Caco-2 (cell line): ENCODE measurements at regions not wholly inside any gene's neighbourhood (a gene's known extent, or its start where the extent isn't known, plus 50 kb on each side); places are given as distances from the start of the nearest gene placed in this dataset.

Source experiments
- BruUV-seq: library from RNA; stranded (reverse); fragments of 400-500 nt; replicated peaks from 2 replicates; lab custom pipeline; 2021; lab: Mats Ljungman, UMichigan
- CTCF ChIA-PET: fragments of 300-600 bp; sonication (Branson Sonifier 250); formaldehyde crosslinking; loops from one replicate; lab custom pipeline; 2022; ENCODE audit warnings: antibody characterized with exemption; lab: Charles Lee
- POLR2A ChIA-PET: fragments of 300-600 bp; sonication (Branson Sonifier 250); formaldehyde crosslinking; loops from one replicate; lab custom pipeline; 2022; ENCODE audit warnings: antibody characterized with exemption; lab: Charles Lee
- DNase-seq, 2 experiments: peaks; one replicate each; pipeline versions ENCODE4 v3.0.0 to v3.0.0-alpha.2; 2020 to 2022
- H3K27me3 ChIP-seq: replicated peaks from 2 replicates; pipeline ENCODE4 v1.6.0; 2011; ENCODE audit warnings: low read length; ENCODE audit not compliant: control insufficient read depth, insufficient read depth
- H3K36me3 ChIP-seq: 2 replicates; pipeline ENCODE4 v1.5.1; 2011; ENCODE audit warnings: low read length; ENCODE audit not compliant: control insufficient read depth, insufficient read depth
- H3K4me1 ChIP-seq: fragments of 250-450 bp; sonication (Bioruptor Pico); 2 replicates; pipeline ENCODE4 v1.5.1; 2020; ENCODE audit warnings: mild to moderate bottlenecking
- H3K4me3 ChIP-seq: 2 replicates; pipeline ENCODE4 v1.5.1; 2011; ENCODE audit warnings: low read depth, mild to moderate bottlenecking, control low read depth, low read length
- H3K9me3 ChIP-seq: fragments of 250-450 bp; sonication (Bioruptor Pico); 2 replicates; pipeline ENCODE4 v1.5.1; 2020; ENCODE audit warnings: mild to moderate bottlenecking, moderate library complexity
- H3K27ac Mint-ChIP-seq: one replicate; pipeline ENCODE4 v1.8.0; 2022; ENCODE audit warnings: mixed read lengths; ENCODE audit not compliant: unreplicated experiment
- H3K27me3 Mint-ChIP-seq: one replicate; pipeline ENCODE4 v1.8.0; 2022; ENCODE audit warnings: mixed read lengths; ENCODE audit not compliant: insufficient read depth, unreplicated experiment
- H3K36me3 Mint-ChIP-seq: one replicate; pipeline ENCODE4 v1.8.0; 2022; ENCODE audit warnings: mild to moderate bottlenecking, mixed read lengths; ENCODE audit not compliant: insufficient read depth, unreplicated experiment
- H3K4me1 Mint-ChIP-seq: one replicate; pipeline ENCODE4 v1.8.0; 2022; ENCODE audit warnings: low read depth, mixed read lengths; ENCODE audit not compliant: unreplicated experiment
- H3K4me3 Mint-ChIP-seq: one replicate; pipeline ENCODE4 v1.8.0; 2022; ENCODE audit warnings: mild to moderate bottlenecking, moderate library complexity, mixed read lengths; ENCODE audit not compliant: unreplicated experiment
- H3K9me3 Mint-ChIP-seq: one replicate; pipeline ENCODE4 v1.8.0; 2022; ENCODE audit warnings: mixed read lengths; ENCODE audit not compliant: unreplicated experiment
- intact Hi-C: fragments of 100-400 bp; cut with micrococcal nuclease; formaldehyde crosslinking; loops from one replicate; pipeline ENCODE4 v1.10.0; 2022; ENCODE audit not compliant: unreplicated experiment
- TF ChIP-seq, protein P1 (sequence below), 2 experiments: fragments of 200-600 bp in 1 of 2; IDR thresholded peaks; 1 replicate in 1 of 2; 2 replicates in 1 of 2; pipeline versions ENCODE4 v1.5.1 to v1.8.0; 2011 to 2022; ENCODE audit warnings: antibody characterized with exemption in 1 of 2, control low read depth in 1 of 2, inconsistent platforms in 1 of 2, low read depth in 1 of 2, low read length in 1 of 2, mild to moderate bottlenecking in 1 of 2, moderate library complexity in 1 of 2; ENCODE audit not compliant: insufficient read depth in 1 of 2, severe bottlenecking in 1 of 2, unreplicated experiment in 1 of 2

DNA sequence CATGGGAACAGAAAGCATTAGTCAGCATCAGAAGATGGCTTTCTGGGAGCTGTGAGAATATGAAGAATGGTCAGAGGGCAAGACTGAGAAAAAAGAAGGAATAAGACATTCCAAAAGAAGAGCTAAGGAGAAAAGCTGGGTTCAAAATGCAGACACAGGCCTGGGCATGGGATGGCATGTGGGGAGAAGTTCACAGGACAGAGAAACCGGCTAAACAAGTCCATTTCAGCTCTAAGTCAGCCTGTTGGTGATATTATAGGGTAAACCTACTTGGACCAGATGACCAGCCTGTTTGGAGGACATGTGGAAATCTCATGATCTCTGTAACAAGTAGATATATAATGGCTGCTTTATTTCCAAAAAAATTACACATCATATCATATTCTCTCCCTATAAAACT lies 91.7 kb upstream of the MEIS1 start:
- Histone ChIP-seq H3K4me3 (no peak overlapping the region), H3K4me1 (no peaks in the 10 kb centered on the region), H3K9me3 (no peaks in the 10 kb centered on the region), H3K27me3 (no peaks in the 10 kb centered on the region; the same call in 1 of the 2 replicates), H3K36me3 (no peaks in the 10 kb centered on the region)
- ChIA-PET CTCF (no interaction called here), POLR2A (no interaction called here)
- H3K4me1 Mint-ChIP-seq: peaks cover 10% of the 10 kb centered on the region
- intact Hi-C loops: no loop called here
- peaks cover 7% of the 10 kb centered on the region for H3K27me3 Mint-ChIP-seq
- H3K27ac Mint-ChIP-seq: no peak overlapping the region
- H3K9me3 Mint-ChIP-seq: no peaks in the 10 kb centered on the region
- H3K4me3 Mint-ChIP-seq: no peak overlapping the region
- DNase-seq: no peak
- H3K36me3 Mint-ChIP-seq: no peaks in the 10 kb centered on the region
- TF ChIP-seq, protein P1, sequence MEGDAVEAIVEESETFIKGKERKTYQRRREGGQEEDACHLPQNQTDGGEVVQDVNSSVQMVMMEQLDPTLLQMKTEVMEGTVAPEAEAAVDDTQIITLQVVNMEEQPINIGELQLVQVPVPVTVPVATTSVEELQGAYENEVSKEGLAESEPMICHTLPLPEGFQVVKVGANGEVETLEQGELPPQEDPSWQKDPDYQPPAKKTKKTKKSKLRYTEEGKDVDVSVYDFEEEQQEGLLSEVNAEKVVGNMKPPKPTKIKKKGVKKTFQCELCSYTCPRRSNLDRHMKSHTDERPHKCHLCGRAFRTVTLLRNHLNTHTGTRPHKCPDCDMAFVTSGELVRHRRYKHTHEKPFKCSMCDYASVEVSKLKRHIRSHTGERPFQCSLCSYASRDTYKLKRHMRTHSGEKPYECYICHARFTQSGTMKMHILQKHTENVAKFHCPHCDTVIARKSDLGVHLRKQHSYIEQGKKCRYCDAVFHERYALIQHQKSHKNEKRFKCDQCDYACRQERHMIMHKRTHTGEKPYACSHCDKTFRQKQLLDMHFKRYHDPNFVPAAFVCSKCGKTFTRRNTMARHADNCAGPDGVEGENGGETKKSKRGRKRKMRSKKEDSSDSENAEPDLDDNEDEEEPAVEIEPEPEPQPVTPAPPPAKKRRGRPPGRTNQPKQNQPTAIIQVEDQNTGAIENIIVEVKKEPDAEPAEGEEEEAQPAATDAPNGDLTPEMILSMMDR (IDR thresholded peaks at IDR 0.05; ENCODE audit: insufficient read depth in 1 of 2, low read depth in 1 of 2, low read length in 1 of 2, severe bottlenecking in 1 of 2, unreplicated experiment in 1 of 2): no peak
- no TSS peak for BruUV-seq

DNA sequence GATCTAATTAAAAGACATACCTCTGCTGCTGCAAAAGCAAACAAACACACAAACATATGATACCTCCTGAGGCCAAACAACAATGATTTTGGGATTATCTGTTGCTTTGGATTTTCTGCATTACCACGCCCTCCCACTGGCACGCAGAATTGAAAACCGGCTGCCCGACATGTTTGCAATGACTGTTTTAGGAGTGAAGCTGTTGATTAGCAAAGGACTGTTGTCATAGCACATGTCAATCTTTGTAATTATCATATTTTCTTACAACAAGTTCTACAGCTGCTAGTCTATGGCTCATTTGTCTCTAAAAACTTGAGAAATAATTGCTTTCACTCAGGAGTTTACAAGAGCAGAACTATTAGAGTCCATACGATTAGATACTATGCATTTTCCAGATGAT lies 94.4 kb upstream of the MEIS1 start:
- Histone ChIP-seq H3K4me3 (no peak overlapping the region), H3K9me3 (no peaks in the 10 kb centered on the region), H3K36me3 (no peaks in the 10 kb centered on the region), H3K4me1 (no peaks in the 10 kb centered on the region), H3K27me3 (no peaks in the 10 kb centered on the region)
- Mint-ChIP-seq H3K27me3 (peaks cover 9% of the 10 kb centered on the region), H3K4me3 (no peak overlapping the region), H3K27ac (no peak overlapping the region), H3K36me3 (no peaks in the 10 kb centered on the region), H3K9me3 (no peaks in the 10 kb centered on the region), H3K4me1 (no peaks in the 10 kb centered on the region)
- intact Hi-C loops: no loop called here
- TF ChIP-seq, protein P1 (IDR thresholded peaks at IDR 0.05; ENCODE audit: insufficient read depth in 1 of 2, low read depth in 1 of 2, low read length in 1 of 2, severe bottlenecking in 1 of 2, unreplicated experiment in 1 of 2): no peak
- ChIA-PET CTCF (no interaction called here), POLR2A (no interaction called here)
- no TSS peak for BruUV-seq
- no peak for DNase-seq

DNA sequence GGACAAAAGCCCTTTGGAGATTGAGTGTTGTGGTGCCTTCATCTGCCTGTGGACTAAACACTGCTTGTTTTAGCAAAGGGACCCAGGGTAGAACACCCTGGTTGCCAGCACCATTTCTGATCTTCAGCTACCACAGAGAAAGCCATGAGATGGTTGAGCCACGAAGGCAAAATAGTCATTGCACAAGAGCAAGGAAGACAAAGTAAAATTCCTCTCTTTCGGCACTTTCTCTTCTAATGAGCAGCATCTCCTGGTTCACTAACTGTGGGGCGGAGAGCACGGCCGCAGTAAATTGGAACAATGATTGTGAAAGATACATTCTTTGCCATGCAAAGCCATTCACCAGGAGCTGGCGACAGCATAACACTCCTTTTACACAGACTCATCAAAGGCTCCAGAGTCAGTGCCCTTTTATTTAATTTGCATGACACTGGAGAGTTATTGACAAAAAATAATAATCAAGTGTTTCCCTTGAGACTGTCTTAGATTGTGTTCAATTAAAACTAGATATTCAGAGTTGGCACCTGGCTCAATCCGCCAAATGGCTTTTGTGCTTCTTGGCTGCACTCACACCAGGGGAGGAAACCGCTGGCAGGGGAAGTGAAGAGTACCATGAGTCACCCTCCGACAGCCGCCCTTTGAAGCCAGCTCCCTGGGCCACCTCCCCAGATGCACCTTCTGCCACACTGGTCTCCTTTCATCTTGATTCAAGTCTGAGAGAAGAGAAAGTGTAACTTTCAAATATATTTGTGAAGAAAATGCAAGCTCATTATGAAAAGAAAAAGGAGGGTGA lies 100.5 kb upstream of the MEIS1 start:
- TF ChIP-seq, protein P1 (IDR thresholded peaks at IDR 0.05; ENCODE audit: insufficient read depth in 1 of 2, low read depth in 1 of 2, low read length in 1 of 2, severe bottlenecking in 1 of 2, unreplicated experiment in 1 of 2): no peak
- no peak for DNase-seq
- no peak overlapping the region for H3K4me3 ChIP-seq
- peaks cover 5% of the 10 kb centered on the region for H3K27me3 Mint-ChIP-seq
- no peaks in the 10 kb centered on the region for H3K9me3 ChIP-seq
- no peaks in the 10 kb centered on the region for H3K4me1 ChIP-seq
- no peak overlapping the region for H3K4me3 Mint-ChIP-seq
- H3K9me3 Mint-ChIP-seq: no peaks in the 10 kb centered on the region
- H3K27ac Mint-ChIP-seq: no peak overlapping the region
- H3K36me3 ChIP-seq: no peaks in the 10 kb centered on the region
- H3K4me1 Mint-ChIP-seq: no peaks in the 10 kb centered on the region
- BruUV-seq: no TSS peak
- H3K27me3 ChIP-seq: no peaks in the 10 kb centered on the region
- H3K36me3 Mint-ChIP-seq: no peaks in the 10 kb centered on the region
- ChIA-PET POLR2A (no interaction called here), CTCF (no interaction called here)
- intact Hi-C loops: no loop called here
